ENCODE measurements at regions not wholly inside any gene's neighbourhood (a gene's known extent, or its start where the extent isn't known, plus 50 kb on each side); places are given as distances from the start of the nearest gene placed in this dataset.
"Not testable (repeated sequence)": the region's sequence is repeated elsewhere in the genome, so short reads cannot be mapped to it uniquely, and the experiment has no call there.

DNA sequence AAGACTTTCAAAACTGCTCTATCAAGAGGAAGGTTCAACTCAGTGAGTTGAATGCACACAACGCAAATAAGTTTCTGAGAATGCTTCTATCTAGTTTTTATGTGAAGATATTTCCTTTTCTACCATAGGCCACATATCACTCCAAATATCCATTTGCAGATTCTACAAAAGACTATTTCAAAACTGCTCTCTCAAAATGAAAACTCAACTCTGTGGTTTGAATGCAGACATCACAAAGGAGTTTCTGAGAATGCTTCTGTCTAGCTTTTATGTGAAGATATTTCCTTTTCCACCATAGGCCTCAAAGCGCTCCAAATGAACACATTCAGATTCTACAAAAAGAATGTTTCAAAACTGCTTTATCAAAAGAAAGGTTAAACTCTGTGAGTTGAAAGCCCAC is 1093.1 kb upstream of the DEFB115 start:
- DNase-seq: not testable (repeated sequence)

- DNase-seq: no peak
These were observed 1089.9 kb upstream of the DEFB115 start for GRCh38 chr20:30167540-30167939.

- peak in 1 of 14 donors; percentile 0 for DNase-seq
These were observed 1089.3 kb upstream of the DEFB115 start for GRCh38 chr20:30168025-30168799.

DNA sequence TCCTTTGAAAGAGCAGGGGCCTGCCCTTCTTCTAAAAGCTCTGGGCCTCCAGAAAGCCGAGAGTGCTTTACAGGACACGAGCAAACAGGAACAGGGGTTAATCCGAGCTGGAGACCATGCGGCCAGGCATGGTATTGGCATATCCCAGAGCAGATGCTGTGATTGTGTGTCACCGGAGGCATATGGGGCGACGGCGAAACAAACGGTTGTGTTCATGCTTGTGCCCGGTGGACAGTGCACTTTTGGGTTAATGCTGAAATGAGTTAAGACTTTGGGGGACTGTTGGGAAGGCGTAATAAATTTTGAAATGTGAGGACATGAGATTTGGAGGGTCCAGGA is 1088.7 kb upstream of the DEFB115 start:
- no peak for DNase-seq

GRCh38 chr20:30175681-30176080 is 1081.8 kb upstream of the DEFB115 start:
- DNase-seq: no peak

- not testable (repeated sequence) for DNase-seq
These were observed 1074.3 kb upstream of the DEFB115 start for GRCh38 chr20:30183124-30183523.

DNA sequence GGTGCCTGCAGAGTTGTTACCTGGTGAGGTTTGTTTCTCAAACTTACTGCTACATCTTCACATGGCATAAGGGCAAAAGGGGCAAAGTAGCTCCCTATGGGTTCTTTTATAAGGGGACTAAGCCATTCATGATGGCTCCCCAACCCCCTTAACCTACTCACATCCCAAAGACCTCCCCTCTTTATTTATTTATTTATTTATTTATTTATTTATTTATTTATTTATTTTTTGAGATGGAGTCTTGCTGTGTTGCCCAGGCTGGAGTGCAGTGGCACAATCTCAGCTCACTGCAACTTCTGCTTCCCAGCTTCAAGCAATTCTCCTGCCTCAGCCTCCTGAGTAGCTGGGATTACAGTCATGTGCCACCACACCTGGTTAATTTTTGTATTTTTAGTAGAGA is 1065.7 kb upstream of the DEFB115 start:
- not testable (repeated sequence) for DNase-seq

DNA sequence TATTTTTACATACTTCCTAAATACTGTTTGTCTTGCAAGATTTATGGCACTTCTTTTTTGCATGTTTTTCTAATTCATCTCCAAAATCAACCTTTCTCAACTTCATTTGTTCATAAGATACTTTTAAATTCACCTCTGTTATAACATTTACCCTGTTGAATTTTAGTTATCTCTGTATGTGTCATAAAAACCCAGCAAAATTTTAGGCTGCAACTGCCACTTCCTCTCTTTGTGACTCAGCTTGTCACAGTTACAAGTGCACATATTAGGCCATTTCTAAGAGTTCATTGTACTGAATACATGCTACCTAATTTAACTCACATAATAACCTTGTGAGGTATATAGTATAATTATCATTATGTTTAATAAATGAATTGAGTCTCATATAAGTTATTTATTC is 1023.0 kb upstream of the DEFB115 start:
- not testable (repeated sequence) for DNase-seq

DNA sequence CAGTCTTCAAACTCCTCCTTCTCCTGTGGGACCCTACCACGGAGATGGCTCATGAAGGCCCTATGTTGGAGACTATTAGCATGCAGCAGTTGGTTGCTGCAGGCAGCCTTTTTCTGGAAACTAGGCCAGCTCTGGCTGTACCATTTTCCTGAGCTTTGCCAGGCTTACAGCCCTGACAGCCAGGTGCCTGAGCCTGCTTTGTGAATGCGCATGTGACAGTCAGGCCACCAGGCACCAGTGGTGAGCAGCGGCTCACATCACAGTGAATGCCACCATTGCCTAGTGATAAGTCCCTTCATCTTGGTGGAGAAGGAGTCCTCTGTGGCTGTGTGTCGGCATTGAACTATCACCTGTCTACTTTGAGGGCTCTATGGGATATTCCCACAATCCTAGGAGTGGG is 982.4 kb upstream of the DEFB115 start:
- not testable (repeated sequence) for DNase-seq

DNA sequence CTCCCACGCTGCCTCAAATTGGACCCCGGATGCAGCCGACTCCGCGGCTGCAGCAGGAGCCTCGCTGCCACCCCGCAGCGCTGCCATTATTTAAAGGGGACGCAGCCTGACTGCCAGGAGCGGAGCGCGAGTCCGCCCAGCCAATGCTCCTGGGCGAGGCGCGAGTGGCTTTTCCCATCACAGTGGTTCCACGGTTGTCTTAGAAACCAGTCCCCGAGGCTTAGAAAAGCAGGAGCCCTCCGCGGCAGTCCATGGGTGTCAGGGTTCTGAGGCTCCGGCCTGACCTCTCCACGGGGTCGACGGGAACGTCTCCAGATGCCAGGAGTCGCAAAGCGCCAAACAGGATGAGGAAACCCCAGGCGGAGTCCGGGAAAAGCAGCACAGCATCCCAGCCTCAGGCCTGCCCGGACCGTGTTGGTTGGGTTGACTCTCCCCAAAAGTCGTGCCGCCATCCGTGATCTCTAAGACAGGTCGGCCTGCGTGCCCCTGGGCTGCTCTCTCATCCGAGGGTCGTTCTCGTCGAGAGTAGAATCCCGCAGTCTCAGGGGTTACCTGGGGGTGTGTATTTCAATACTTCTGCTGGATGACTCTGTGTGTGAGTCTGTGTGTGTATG is 975.8 kb upstream of the DEFB115 start:
- DNase-seq: no peak

DNA sequence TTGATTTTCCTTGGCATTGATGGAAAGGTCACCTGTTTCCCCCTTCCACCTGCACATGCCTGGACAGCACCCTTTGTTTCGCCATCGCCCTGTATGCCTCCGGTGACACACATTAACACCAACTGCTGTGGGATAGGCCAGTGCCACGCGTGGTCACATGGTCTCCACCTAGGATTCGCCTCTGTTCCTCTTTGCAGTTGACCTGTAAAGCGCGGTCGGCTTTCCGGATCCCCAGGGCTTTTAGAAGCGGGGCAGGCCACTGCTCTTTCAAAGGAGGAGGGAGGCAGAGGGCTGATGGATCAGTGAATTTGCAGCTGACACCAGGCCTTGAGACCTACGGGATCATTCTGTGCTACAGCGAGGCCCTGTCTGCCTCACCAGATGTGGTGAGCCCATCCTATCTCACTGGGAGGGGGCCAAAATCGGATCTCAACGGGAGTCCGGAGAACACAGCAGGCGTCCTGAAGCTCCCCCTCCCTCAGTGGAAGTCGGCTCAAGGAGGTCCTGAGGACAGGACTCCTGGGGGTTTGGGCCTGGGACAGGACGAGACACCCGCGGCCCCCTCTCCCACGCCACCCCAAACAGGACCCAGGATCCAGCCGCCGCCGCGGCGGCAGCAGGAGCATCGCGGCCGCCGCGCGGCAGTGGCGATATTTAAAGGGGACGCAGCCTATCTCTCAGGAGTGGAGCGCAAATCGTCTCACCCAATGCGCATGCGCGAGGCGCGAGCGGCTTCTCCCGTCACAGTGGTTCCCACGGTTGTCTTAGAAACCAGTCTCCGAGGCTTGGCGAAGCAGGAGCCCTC is 973.8 kb upstream of the DEFB115 start:
- peak in 9 of 14 donors; percentile 5 to 85 (median 39) for DNase-seq

GRCh38 chr20:30284281-30284905 is 973.1 kb upstream of the DEFB115 start:
- peak in 1 of 14 donors; percentile 46 for DNase-seq

- DNase-seq: no peak
These were observed 971.8 kb upstream of the DEFB115 start for GRCh38 chr20:30285677-30286076.

GRCh38 chr20:30286157-30286556 is 971.3 kb upstream of the DEFB115 start:
- DNase-seq: no peak

DNA sequence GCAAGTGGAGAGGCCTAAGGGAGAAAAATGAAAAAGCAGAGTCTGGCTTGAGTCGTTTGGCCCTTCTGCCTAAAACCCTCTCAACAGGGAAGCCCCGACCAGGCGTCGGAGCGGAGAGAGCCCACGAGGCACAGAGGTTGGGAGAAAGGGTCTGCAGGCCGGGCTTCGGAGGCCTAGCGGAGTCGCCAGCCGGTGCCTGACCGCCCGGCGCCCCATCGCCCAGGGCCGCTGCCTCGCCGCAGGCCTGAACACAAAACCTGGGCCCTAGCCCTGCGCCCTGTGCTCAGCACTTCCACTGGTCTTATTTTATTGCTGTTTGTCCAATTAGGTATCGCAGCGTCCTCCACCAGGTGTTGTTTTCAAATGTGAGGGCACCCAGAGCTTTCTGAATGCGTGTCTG is 970.0 kb upstream of the DEFB115 start:
- DNase-seq: not testable (repeated sequence)

- no peak for DNase-seq
These were observed 969.1 kb upstream of the DEFB115 start for GRCh38 chr20:30288346-30288745.

- not testable (repeated sequence) for DNase-seq
These were observed 968.4 kb upstream of the DEFB115 start for GRCh38 chr20:30289049-30289448.

DNA sequence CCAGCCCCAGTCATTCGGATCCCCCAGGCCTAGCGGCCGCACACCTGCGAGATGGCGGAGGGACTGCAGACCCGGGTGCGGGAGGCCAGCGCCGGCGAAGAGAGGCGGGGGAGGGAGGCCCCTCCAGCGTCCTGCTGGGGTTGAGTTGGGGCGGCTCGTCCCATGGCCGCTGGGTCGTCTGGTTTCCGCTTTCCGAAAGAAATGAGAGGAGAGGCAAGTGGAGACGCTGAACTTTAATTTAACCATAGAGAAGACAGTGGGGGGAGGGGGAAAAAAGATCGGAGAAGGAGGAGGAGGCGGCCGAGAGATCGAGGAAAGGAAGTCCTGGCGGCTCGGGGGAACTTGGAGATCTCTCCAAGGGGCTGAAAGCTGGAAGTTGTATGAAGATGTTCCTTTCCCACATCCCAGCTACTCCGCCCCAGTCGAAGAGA is 967.7 kb upstream of the DEFB115 start:
- DNase-seq: peak in 1 of 14 donors; percentile 20

GRCh38 chr20:30290361-30291063 is 967.0 kb upstream of the DEFB115 start:
- peak in 2 of 14 donors; percentile 25 to 59 for DNase-seq

DNA sequence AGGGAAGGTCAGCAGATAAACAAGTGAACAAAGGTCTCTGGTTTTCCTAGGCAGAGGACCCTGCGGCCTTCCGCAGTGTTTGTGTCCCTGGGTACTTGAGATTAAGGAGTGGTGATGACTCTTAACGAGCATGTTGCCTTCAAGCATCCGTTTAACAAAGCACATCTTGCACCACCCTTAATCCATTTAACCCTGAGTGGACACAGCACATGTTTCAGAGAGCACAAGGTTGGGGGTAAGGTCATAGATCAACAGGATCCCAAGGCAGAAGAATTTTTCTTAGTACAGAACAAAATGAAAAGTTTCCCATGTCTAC is 966.4 kb upstream of the DEFB115 start:
- not testable (repeated sequence) for DNase-seq

- not testable (repeated sequence) for DNase-seq
These were observed 965.8 kb upstream of the DEFB115 start for GRCh38 chr20:30291686-30292085.

DNA sequence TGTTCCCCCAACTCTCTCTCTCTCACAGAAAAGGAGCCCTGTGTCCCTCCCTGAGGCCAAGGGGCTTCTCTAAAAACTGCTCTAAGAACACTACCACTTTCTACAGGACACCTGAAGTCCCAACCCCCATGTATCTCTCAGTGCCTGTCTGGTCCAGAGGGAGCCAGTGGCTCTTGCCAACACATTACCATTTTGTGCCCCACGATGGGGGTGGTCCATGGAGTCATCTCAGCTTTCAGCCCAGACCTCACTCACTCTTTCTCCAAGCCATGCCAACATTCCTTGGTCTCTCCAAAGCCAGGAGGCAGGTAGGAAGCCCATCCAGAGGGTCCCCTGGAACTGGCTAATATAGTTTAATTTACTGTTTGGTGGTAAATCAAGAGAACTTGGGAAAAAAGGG is 962.1 kb upstream of the DEFB115 start:
- DNase-seq: not testable (repeated sequence)

Measured in C1 segment of cervical spinal cord (tissue), 14 donors.